PFSK-1 (cell line): ENCODE measurements at regions not wholly inside any gene's neighbourhood (a gene's known extent, or its start where the extent isn't known, plus 50 kb on each side); places are given as distances from the start of the nearest gene placed in this dataset.

Experiments used
- FOXP2 ChIP-seq: optimal IDR thresholded peaks from 2 replicates; pipeline ENCODE3; 2011; ENCODE audit warnings: borderline replicate concordance, control low read depth, inconsistent platforms; ENCODE audit not compliant: insufficient read depth; ENCODE audit errors: extremely low read length, extremely low read depth
- POLR2AphosphoS5 ChIP-seq: IDR thresholded peaks from 2 replicates; pipeline ENCODE4 v1.6.1; 2012; ENCODE audit warnings: low read depth, mild to moderate bottlenecking, control low read depth, low read length, moderate library complexity
- SIN3A ChIP-seq: IDR thresholded peaks from 2 replicates; pipeline ENCODE4 v1.6.1; 2012; ENCODE audit warnings: mild to moderate bottlenecking, low read length, moderate library complexity, borderline replicate concordance; ENCODE audit not compliant: insufficient read depth
- TAF1 ChIP-seq: IDR thresholded peaks from 2 replicates; pipeline ENCODE4 v1.6.1; 2012; ENCODE audit warnings: low read length, control low read depth, borderline replicate concordance; ENCODE audit not compliant: insufficient read depth
- TF ChIP-seq, protein P1 (sequence below), 2 experiments: IDR thresholded peaks; 2 replicates each; pipeline versions ENCODE4 v1.6.1 to v1.8.0; 2011 to 2012; ENCODE audit warnings: low read depth in 2 of 2, low read length in 2 of 2, control low read depth in 1 of 2, inconsistent platforms in 1 of 2, mild to moderate bottlenecking in 1 of 2, moderate library complexity in 1 of 2; ENCODE audit not compliant: insufficient read depth in 1 of 2

- TF ChIP-seq FOXP2 (no peak), SIN3A (no peak), POLR2AphosphoS5 (no peak), TAF1 (no peak)
- TF ChIP-seq, protein P1, sequence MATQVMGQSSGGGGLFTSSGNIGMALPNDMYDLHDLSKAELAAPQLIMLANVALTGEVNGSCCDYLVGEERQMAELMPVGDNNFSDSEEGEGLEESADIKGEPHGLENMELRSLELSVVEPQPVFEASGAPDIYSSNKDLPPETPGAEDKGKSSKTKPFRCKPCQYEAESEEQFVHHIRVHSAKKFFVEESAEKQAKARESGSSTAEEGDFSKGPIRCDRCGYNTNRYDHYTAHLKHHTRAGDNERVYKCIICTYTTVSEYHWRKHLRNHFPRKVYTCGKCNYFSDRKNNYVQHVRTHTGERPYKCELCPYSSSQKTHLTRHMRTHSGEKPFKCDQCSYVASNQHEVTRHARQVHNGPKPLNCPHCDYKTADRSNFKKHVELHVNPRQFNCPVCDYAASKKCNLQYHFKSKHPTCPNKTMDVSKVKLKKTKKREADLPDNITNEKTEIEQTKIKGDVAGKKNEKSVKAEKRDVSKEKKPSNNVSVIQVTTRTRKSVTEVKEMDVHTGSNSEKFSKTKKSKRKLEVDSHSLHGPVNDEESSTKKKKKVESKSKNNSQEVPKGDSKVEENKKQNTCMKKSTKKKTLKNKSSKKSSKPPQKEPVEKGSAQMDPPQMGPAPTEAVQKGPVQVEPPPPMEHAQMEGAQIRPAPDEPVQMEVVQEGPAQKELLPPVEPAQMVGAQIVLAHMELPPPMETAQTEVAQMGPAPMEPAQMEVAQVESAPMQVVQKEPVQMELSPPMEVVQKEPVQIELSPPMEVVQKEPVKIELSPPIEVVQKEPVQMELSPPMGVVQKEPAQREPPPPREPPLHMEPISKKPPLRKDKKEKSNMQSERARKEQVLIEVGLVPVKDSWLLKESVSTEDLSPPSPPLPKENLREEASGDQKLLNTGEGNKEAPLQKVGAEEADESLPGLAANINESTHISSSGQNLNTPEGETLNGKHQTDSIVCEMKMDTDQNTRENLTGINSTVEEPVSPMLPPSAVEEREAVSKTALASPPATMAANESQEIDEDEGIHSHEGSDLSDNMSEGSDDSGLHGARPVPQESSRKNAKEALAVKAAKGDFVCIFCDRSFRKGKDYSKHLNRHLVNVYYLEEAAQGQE (IDR thresholded peaks at IDR 0.05; ENCODE audit: insufficient read depth in 1 of 2, low read depth in 2 of 2, low read length in 2 of 2) = no peak
These were observed 410.3 kb upstream of the LMO3 start for GRCh38 chr12:17016116-17016864.

DNA sequence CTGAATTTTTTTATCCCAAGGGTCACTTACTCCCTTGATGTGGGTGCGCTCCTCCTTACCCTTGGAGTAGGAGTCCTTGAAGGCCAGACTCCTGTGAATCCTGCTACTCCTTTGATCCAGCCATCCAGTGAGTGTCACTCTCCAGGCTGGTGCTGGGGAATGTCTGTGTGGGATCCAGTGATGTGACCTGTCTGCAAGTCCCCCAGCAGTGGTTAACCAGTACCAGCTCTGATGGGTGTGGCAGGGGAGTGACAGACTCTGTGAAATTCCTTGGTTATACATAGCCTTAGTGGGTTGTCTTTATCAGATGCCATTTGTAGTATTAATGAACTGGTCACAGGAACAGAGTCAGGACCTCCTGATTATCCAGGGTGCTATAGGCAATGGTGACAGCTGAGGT is 409.5 kb upstream of the LMO3 start:
- no peak for TF ChIP-seq TAF1
- no peak for TF ChIP-seq POLR2AphosphoS5
- no peak for TF ChIP-seq FOXP2
- TF ChIP-seq, protein P1 (IDR thresholded peaks at IDR 0.05; ENCODE audit: insufficient read depth in 1 of 2, low read depth in 2 of 2, low read length in 2 of 2) = no peak
- TF ChIP-seq SIN3A = no peak

DNA sequence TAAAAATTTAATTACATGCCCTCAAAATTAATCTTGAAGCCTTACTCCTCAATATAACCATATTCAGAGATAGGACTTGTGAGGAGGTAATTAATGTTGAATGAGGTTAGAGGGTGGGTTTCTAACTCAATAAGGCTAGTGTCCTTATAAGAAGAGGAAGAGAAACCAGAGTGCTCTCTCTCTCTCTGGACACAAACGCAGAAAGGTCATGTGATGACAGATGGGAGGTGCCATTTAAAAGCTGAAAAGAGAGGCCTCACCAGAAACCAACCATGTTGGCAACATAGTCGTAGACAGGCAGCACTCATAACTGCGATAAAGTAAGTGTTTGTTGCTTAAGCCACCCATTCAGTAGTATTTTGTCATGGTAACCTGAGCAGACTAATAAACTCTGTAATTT is 378.5 kb upstream of the LMO3 start:
- TF ChIP-seq FOXP2 = no peak
- TF ChIP-seq SIN3A = no peak
- no peak for TF ChIP-seq TAF1
- TF ChIP-seq, protein P1 (IDR thresholded peaks at IDR 0.05; ENCODE audit: insufficient read depth in 1 of 2, low read depth in 2 of 2, low read length in 2 of 2) = no peak
- no peak for TF ChIP-seq POLR2AphosphoS5

GRCh38 chr12:16972923-16973770 is 367.2 kb upstream of the LMO3 start:
- TF ChIP-seq SIN3A = no peak
- TF ChIP-seq, protein P1 (IDR thresholded peaks at IDR 0.05; ENCODE audit: insufficient read depth in 1 of 2, low read depth in 2 of 2, low read length in 2 of 2) = no peak
- no peak for TF ChIP-seq FOXP2
- no peak for TF ChIP-seq POLR2AphosphoS5
- no peak for TF ChIP-seq TAF1
